ENCODE measurements at regions not wholly inside any gene's neighbourhood (a gene's known extent, or its start where the extent isn't known, plus 50 kb on each side); places are given as distances from the start of the nearest gene placed in this dataset.

DNA sequence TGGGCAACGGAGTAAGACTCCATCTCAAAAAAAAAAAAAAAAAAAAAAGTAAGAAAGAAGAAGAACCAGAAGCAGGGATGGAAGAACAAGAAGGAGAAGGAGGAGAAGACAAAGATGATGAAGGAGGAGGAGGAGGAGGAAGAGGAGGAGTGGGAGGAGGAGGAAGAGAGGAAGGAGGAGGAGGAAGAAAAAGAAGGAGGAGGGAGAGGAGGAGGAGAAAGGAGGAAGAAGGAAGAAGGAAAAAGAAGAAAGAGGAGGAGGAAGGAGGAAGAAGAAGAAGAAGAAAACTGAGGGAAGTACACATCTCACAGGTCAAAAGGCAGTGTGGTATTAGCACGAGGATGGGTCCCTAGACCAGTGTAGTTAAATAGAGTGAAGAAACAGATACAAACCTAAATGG lies 65.1 kb upstream of the SCAF8 start:
- DNase-seq (ENCODE audit: missing footprints) (no peak), ATAC-seq (no peak)
- intact Hi-C loops (cut with DNase I), result no loop called here

DNA sequence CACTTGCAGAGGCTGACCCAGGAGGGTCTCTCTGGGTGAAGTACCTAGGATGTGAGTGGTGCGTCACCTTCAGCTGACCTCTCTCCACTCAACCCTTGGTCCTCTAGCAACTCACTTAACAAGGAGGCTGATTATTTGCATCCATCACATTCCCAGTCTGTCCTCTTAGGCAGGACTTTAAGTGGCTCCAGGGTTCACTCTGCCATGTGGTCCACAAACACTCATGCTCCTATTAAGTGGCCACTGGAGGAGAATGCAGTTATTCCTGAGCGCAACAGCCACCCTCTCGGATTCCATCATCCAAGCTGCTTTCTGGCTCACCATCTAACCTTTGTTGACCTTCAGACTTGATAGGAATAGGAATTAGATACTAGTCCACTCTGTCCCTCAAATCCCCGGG lies 61.1 kb upstream of the SCAF8 start:
- intact Hi-C loops (cut with DNase I), result loop anchor here (10.0 kb wide), 1 partner anchor 517 kb away; no protein-coding TSS in a partner anchor
- no peak for ATAC-seq
- DNase-seq (ENCODE audit: missing footprints), result no peak

DNA sequence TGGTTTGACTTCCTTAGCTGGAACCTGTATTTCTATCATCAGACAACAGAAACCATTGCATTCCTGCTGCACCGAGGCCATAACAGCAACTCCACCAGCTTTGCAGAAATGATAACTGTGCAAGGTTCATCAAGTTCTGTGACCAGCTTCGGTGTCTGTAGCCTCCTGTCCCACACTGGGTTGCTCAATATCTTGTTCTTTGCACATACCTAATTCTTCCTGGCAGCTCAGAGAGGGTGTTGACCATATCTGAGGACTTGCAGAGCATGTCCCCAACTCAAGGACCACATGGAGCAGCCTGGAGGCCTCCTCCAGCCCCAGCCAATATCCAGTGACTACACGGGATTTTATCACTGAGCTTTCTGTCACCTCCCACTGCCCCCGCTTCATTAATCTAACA lies 59.3 kb upstream of the SCAF8 start:
- ATAC-seq, result no peak
- DNase-seq (ENCODE audit: missing footprints), result no peak
- intact Hi-C loops (cut with DNase I), result loop anchor here (2.0 to 10.0 kb wide), 2 partner anchors 133 to 519 kb away; no protein-coding TSS in a partner anchor

DNA sequence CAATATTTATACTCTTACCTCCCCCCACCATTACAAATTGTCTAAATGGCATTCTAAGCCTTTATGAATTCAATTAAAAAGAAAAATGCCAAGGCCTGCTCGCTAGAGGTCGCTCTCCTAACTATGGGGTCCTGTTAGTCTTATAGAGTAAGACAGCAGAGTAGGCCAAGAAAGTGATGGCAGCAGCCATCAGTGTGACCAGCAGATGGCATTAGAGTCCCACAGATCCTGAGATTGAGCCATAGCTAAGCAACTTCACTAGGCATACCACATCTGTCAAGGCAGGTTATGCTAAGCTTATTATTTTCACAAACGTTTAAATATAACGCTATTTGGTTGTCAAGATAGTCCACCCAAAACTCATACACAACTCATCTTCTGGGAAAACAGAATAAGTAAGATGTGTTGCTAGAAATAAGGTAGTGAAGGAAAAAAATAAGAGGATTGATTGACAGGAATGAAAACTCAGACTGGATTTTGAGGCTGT lies 57.6 kb upstream of the SCAF8 start:
- DNase-seq (ENCODE audit: missing footprints) (peak; percentile 84), ATAC-seq (peak; percentile 99)
- intact Hi-C loops (cut with DNase I), result loop anchor here (2.0 to 10.0 kb wide), 3 partner anchors 131 to 521 kb away; no protein-coding TSS in a partner anchor

DNA sequence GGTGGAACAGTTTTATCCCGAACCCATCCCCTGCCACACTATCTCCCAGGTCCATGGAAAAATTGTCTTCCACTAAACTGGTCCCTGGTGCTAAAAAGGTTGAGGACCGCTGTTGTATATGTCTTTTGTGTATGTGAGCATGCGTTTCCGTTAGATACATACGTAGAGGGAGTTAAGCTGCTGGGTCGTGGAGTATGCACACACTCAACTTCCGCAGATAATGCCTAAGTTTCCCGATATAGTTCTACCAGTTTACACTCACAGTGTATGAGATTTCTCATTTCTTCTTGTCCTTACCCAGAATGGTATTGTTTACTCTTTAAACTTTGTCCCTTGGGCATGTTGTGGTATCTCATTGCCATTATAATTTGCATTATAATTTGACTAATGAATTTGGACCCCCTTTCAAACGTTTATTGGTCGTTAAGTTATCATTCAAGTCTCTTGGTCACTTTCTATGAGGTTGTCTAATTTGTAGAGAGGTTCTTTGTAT lies 50.5 kb upstream of the SCAF8 start:
- DNase-seq (ENCODE audit: missing footprints), result no peak
- intact Hi-C loops (cut with DNase I), result no loop called here
- no peak for ATAC-seq

All from Right ventricle myocardium inferior (tissue), 1 donor.